Transverse colon (tissue), 4 donors: ENCODE measurements at regions not wholly inside any gene's neighbourhood (a gene's known extent, or its start where the extent isn't known, plus 50 kb on each side); places are given as distances from the start of the nearest gene placed in this dataset.

ENCODE experiments used
- DNase-seq: peaks from one replicate; pipeline ENCODE4 v3.0.0-alpha.2; 2019
- H3K27ac ChIP-seq, 4 donors: fragments of 200-600 bp; sonication (generic); 2 replicates each; pipeline ENCODE4 v1.5.1; 2016 to 2018; ENCODE audit warnings: inconsistent platforms in 4 of 4
- H3K27me3 ChIP-seq: fragments of 200-600 bp; sonication (generic); 2 replicates; pipeline ENCODE4 v1.5.1; 2017; ENCODE audit warnings: inconsistent platforms
- H3K36me3 ChIP-seq, 4 donors: fragments of 200-600 bp; sonication (generic); 2 replicates each; pipeline ENCODE4 v1.5.1; 2017 to 2019; ENCODE audit warnings: inconsistent platforms in 4 of 4
- H3K4me1 ChIP-seq, 4 donors: fragments of 200-600 bp; sonication (generic); 2 replicates each; pipeline ENCODE4 v1.5.1; 2017 to 2020; ENCODE audit warnings: inconsistent platforms in 4 of 4
- H3K4me3 ChIP-seq, 4 donors: fragments of 200-600 bp; sonication (generic); 1 replicate in 1 of 4; 2 replicates in 3 of 4; pipeline versions ENCODE4 v1.5.1 to v1.6.1; 2017 to 2019; ENCODE audit warnings: inconsistent platforms in 4 of 4
- H3K9me3 ChIP-seq, 2 donors: fragments of 200-600 bp; sonication (generic); 2 replicates each; pipeline ENCODE4 v1.5.1; 2017 to 2019; ENCODE audit warnings: inconsistent platforms in 2 of 2
- CTCF ChIP-seq, 5 experiments: fragments of 200-600 bp in 3 of 5; fragments of 450-650 bp in 2 of 5; sonication (generic) in 3 of 5; IDR thresholded peaks; 1 replicate in 2 of 5; 2 replicates in 3 of 5; pipeline ENCODE4 v1.5.1; 2016 to 2017; ENCODE audit warnings: antibody characterized with exemption in 5 of 5, inconsistent platforms in 3 of 5, mild to moderate bottlenecking in 2 of 5, moderate library complexity in 1 of 5
- EP300 ChIP-seq: sonication (generic); formaldehyde crosslinking; IDR thresholded peaks from one replicate; pipeline ENCODE4 v1.6.1; 2017; ENCODE audit warnings: antibody characterized with exemption, low read depth
- POLR2A ChIP-seq: fragments of 450-650 bp; IDR thresholded peaks from one replicate; pipeline ENCODE4 v1.6.1; 2016; ENCODE audit warnings: antibody characterized with exemption, mild to moderate bottlenecking, moderate library complexity
- POLR2AphosphoS5 ChIP-seq, 3 donors: sonication (generic); formaldehyde crosslinking; IDR thresholded peaks; one replicate each; pipeline ENCODE4 v1.6.1; 2016; ENCODE audit warnings: antibody characterized with exemption in 3 of 3
- WGBS, 2 donors: methylation state at CpG; one replicate each; pipeline ENCODE4 v1.1.5; 2018; ENCODE audit warnings: low coverage in 1 of 2; 5-methylcytosine and 5-hydroxymethylcytosine counted together
- in situ Hi-C, 4 donors: fragments of 200-750 bp; cut with MboI; loops; one replicate each; pipeline versions ENCODE4 v1.15.0 to v1.15.1; 2017; ENCODE audit warnings: low sequenced_read_pairs in 3 of 4, low pct_ligation_motif_present in 1 of 4, low pct_unique_long_range_greater_than_20kb in 1 of 4
- intact Hi-C: fragments of 100-400 bp; cut with DNase I; formaldehyde crosslinking; loops from one replicate; pipeline ENCODE4 v1.15.1; 2023; ENCODE audit warnings: low total_unique reads

GRCh38 chr10:124185084-124185483 is 91.7 kb upstream of the CHST15 start:
- TF ChIP-seq POLR2A (no peak), POLR2AphosphoS5 (IDR thresholded peaks at IDR 0.05) (no peak)
- intact Hi-C loops (no loop called here), in situ Hi-C loops (no loop called here)
- H3K4me1 ChIP-seq, result no peaks in the 10 kb centered on the region
- H3K27me3 ChIP-seq, result no peaks in the 10 kb centered on the region
- H3K4me3 ChIP-seq, result no peak overlapping the region
- H3K36me3 ChIP-seq, result no peaks in the 10 kb centered on the region
- no peaks in the 10 kb centered on the region for H3K9me3 ChIP-seq
- H3K27ac ChIP-seq, result no peak overlapping the region
- WGBS, 2 donors, result 75% methylated on average over 8 of the region's 8 CpGs; no CpG with 5 or more reads in 1 of the 2 donors
- no peak for DNase-seq

DNA sequence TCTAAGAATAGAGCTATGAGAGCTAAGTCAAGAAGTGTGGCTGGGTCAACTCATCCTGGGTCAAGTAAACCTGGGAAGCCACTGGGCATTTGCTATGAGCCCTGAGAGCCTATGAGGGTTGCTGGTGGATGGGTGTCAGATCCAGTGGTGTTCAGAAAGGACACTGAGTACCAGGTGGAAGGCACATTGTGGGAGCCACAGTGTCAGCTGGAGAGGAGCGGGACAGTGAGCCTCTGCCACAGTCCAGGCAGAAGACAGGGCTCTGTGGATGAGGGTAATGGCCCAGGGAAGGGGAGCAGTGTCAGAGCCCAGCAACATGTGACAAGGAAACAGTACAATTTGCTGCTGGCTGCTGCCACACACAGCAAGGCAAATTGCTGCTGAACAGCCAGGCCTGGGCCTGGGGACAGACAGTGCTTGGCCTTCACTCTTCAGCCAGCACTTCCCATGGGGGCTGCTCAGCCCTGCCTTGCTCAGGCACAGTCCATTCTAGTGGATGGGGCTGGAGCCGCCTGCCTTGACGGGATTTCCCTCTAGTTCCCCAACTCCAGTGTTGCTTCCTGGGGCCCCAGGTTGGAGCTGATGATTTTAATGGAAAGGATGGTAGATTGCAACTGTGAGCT is 90.9 kb upstream of the CHST15 start:
- intact Hi-C loops, result loop anchor here (5.0 kb wide), 1 partner anchor 592 kb away; no protein-coding TSS in a partner anchor
- WGBS, 2 donors, result 100% methylated on average over 3 of the region's 3 CpGs; no CpG with 5 or more reads in 1 of the 2 donors
- Histone ChIP-seq H3K4me1 (no peaks in the 10 kb centered on the region), H3K36me3 (no peaks in the 10 kb centered on the region), H3K4me3 (no peak overlapping the region), H3K9me3 (no peaks in the 10 kb centered on the region), H3K27me3 (no peaks in the 10 kb centered on the region), H3K27ac (no peak overlapping the region)
- TF ChIP-seq POLR2AphosphoS5 (IDR thresholded peaks at IDR 0.05) (no peak), EP300 (no peak), CTCF (IDR thresholded peaks at IDR 0.05) (no peak), POLR2A (no peak)
- in situ Hi-C loops, result no loop called here
- no peak for DNase-seq

GRCh38 chr10:124183617-124184016 is 90.2 kb upstream of the CHST15 start:
- H3K36me3 ChIP-seq, result no peaks in the 10 kb centered on the region
- 76 to 92% methylated on average over 3 to 7 of the region's 7 CpGs for WGBS, 2 donors
- no peak for DNase-seq
- H3K27ac ChIP-seq, result no peak overlapping the region
- intact Hi-C loops (loop anchor here (5.0 kb wide), 1 partner anchor 591 kb away; no protein-coding TSS in a partner anchor), in situ Hi-C loops (no loop called here)
- H3K4me3 ChIP-seq, result no peak overlapping the region
- no peak for TF ChIP-seq POLR2AphosphoS5 (IDR thresholded peaks at IDR 0.05)
- TF ChIP-seq EP300, result no peak
- no peak for TF ChIP-seq CTCF (IDR thresholded peaks at IDR 0.05)
- TF ChIP-seq POLR2A, result no peak
- no peaks in the 10 kb centered on the region for H3K27me3 ChIP-seq
- H3K9me3 ChIP-seq, result no peaks in the 10 kb centered on the region
- no peaks in the 10 kb centered on the region for H3K4me1 ChIP-seq

DNA sequence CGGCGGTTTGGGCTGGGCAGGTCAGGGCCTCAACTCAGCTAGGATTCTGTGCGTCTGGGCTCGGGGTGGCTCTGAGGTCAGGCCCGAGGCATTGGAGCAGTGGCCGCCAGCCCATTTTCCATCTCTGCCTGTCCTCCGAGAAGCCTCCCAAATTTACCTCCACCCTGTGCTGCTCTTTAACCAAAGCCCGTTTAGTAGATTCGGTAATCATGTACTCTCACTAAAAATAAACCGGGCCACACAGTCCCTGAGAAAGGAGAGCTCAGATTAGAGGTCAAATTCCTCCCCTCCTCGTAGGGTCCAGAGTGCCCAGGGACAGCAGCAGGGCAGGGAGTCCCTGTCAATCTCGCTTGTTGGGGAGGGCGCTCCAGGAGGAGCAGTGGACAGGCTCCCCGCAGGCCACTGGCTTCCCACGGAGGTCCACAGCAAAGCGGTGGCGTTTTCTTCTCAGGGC is 88.7 kb upstream of the CHST15 start:
- Histone ChIP-seq H3K4me1 (no peaks in the 10 kb centered on the region), H3K27me3 (no peaks in the 10 kb centered on the region), H3K27ac (no peak overlapping the region), H3K9me3 (no peaks in the 10 kb centered on the region), H3K4me3 (no peak overlapping the region), H3K36me3 (no peaks in the 10 kb centered on the region)
- no peak for TF ChIP-seq POLR2A
- no peak for TF ChIP-seq CTCF (IDR thresholded peaks at IDR 0.05)
- TF ChIP-seq EP300, result no peak
- TF ChIP-seq POLR2AphosphoS5 (IDR thresholded peaks at IDR 0.05), result no peak
- in situ Hi-C loops, result no loop called here
- DNase-seq, result no peak
- 87 to 93% methylated on average over 5 to 17 of the region's 17 CpGs for WGBS, 2 donors
- intact Hi-C loops, result loop anchor here (5.0 kb wide), 1 partner anchor 590 kb away; no protein-coding TSS in a partner anchor

DNA sequence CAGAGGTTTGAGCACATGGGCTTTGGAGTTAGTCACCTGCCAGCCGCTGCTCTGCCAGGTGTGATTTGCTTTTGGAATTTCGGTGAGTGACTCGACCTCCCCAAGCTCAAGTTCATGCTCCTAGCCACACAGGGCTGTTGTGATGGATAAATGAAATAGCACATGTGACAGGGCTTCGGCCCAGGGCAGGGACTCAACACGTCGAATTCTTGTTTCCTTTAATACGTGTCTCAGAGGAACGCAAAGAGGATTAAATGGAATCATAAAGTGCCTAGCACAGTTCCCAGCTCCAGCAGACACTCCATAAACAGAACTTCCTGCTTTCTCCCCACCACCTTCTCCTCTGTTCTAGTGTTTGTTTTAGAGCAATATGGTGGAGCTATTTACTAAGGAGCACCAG is 88.3 kb upstream of the CHST15 start:
- WGBS, 2 donors, result 55 to 77% methylated on average over 2 to 8 of the region's 8 CpGs
- in situ Hi-C loops, result no loop called here
- TF ChIP-seq POLR2A, result no peak
- no peak for TF ChIP-seq POLR2AphosphoS5 (IDR thresholded peaks at IDR 0.05)
- no peak for TF ChIP-seq CTCF (IDR thresholded peaks at IDR 0.05)
- TF ChIP-seq EP300, result no peak
- Histone ChIP-seq H3K4me1 (no peaks in the 10 kb centered on the region), H3K36me3 (no peaks in the 10 kb centered on the region), H3K9me3 (no peaks in the 10 kb centered on the region), H3K27ac (no peak overlapping the region), H3K4me3 (no peak overlapping the region), H3K27me3 (no peaks in the 10 kb centered on the region)
- no peak for DNase-seq
- intact Hi-C loops, result loop anchor here (5.0 kb wide), 1 partner anchor 589 kb away; no protein-coding TSS in a partner anchor
